Spleen (tissue), 7 donors: ENCODE measurements at regions not wholly inside any gene's neighbourhood (a gene's known extent, or its start where the extent isn't known, plus 50 kb on each side); places are given as distances from the start of the nearest gene placed in this dataset.

Experiments used
- POLR2A ChIP-seq, 3 donors: fragments of 450-650 bp; IDR thresholded peaks; one replicate each; pipeline ENCODE4 v1.5.1; 2017; ENCODE audit warnings: antibody characterized with exemption in 3 of 3, mild to moderate bottlenecking in 1 of 3
- TF ChIP-seq, protein P1 (sequence below), 11 experiments: fragments of 200-600 bp in 7 of 11; fragments of 450-650 bp in 4 of 11; sonication (generic) in 4 of 11; IDR thresholded peaks in 8 of 11; conservative IDR thresholded peaks in 3 of 11; 1 replicate in 7 of 11; 2 replicates in 4 of 11; pipeline versions ENCODE4 v1.4.0 to v1.8.0; 2016 to 2021; ENCODE audit warnings: antibody characterized with exemption in 11 of 11, inconsistent platforms in 4 of 11, mild to moderate bottlenecking in 1 of 11
- donor health status: DM: no; HTN: no; CAD: no; lungs with moderate emphysema.
- donor health status: DM: no; HTN: no; CAD: no.
- donor health status: DM: no; HTN: no; CAD: no.

- TF ChIP-seq POLR2A (IDR thresholded peaks at IDR 0.05) = no peak
- TF ChIP-seq, protein P1, sequence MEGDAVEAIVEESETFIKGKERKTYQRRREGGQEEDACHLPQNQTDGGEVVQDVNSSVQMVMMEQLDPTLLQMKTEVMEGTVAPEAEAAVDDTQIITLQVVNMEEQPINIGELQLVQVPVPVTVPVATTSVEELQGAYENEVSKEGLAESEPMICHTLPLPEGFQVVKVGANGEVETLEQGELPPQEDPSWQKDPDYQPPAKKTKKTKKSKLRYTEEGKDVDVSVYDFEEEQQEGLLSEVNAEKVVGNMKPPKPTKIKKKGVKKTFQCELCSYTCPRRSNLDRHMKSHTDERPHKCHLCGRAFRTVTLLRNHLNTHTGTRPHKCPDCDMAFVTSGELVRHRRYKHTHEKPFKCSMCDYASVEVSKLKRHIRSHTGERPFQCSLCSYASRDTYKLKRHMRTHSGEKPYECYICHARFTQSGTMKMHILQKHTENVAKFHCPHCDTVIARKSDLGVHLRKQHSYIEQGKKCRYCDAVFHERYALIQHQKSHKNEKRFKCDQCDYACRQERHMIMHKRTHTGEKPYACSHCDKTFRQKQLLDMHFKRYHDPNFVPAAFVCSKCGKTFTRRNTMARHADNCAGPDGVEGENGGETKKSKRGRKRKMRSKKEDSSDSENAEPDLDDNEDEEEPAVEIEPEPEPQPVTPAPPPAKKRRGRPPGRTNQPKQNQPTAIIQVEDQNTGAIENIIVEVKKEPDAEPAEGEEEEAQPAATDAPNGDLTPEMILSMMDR (IDR thresholded peaks at IDR 0.05 in 8 of 11, conservative IDR thresholded peaks at IDR 0.05 in 3 of 11) = no peak
Measured at GRCh38 chr6:47407300-47408281, 70.0 kb upstream of the CD2AP start.
